Loucy (cell line): ENCODE measurements at regions not wholly inside any gene's neighbourhood (a gene's known extent, or its start where the extent isn't known, plus 50 kb on each side); places are given as distances from the start of the nearest gene placed in this dataset.

Experiments
- EZH2phosphoT487 ChIP-seq: fragments of 200-600 bp; IDR thresholded peaks from 2 replicates; pipeline ENCODE4 v1.6.1; 2018; ENCODE audit warnings: antibody characterized with exemption, mild to moderate bottlenecking, moderate library complexity, borderline replicate concordance
- TF ChIP-seq, protein P1 (sequence below): fragments of 200-600 bp; sonication (generic); conservative IDR thresholded peaks from 2 replicates; pipeline ENCODE4 v1.5.1; 2014; ENCODE audit warnings: mild to moderate bottlenecking, antibody characterized with exemption, low read length

DNA sequence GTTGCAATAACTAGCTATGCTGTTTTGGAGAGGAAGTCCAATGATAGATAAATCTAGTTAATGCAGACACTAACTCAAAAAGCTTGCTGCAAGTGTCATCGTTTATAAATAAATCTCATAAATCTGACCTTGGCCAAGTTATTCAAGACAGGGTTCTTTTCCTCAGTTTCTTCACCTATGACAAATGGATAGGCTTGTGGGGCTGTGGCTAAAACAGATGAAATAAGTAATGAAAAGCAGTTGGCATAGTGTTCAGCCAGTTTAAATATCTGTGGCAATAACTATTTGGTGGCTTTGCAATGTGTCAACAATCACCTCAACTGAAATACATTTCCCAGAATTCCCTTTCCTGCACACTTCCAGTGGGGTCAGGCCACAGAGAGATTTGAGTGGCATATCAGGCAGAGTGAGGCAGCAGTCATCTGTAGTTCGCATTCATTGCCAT, 169.9 kb downstream of the DYRK2 start:
- TF ChIP-seq, protein P1, sequence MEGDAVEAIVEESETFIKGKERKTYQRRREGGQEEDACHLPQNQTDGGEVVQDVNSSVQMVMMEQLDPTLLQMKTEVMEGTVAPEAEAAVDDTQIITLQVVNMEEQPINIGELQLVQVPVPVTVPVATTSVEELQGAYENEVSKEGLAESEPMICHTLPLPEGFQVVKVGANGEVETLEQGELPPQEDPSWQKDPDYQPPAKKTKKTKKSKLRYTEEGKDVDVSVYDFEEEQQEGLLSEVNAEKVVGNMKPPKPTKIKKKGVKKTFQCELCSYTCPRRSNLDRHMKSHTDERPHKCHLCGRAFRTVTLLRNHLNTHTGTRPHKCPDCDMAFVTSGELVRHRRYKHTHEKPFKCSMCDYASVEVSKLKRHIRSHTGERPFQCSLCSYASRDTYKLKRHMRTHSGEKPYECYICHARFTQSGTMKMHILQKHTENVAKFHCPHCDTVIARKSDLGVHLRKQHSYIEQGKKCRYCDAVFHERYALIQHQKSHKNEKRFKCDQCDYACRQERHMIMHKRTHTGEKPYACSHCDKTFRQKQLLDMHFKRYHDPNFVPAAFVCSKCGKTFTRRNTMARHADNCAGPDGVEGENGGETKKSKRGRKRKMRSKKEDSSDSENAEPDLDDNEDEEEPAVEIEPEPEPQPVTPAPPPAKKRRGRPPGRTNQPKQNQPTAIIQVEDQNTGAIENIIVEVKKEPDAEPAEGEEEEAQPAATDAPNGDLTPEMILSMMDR = no peak
- TF ChIP-seq EZH2phosphoT487 = no peak
